ENCODE measurements at regions not wholly inside any gene's neighbourhood (a gene's known extent, or its start where the extent isn't known, plus 50 kb on each side); places are given as distances from the start of the nearest gene placed in this dataset.
"Not testable (repeated sequence)": the region's sequence is repeated elsewhere in the genome, so short reads cannot be mapped to it uniquely, and the experiment has no call there.

DNA sequence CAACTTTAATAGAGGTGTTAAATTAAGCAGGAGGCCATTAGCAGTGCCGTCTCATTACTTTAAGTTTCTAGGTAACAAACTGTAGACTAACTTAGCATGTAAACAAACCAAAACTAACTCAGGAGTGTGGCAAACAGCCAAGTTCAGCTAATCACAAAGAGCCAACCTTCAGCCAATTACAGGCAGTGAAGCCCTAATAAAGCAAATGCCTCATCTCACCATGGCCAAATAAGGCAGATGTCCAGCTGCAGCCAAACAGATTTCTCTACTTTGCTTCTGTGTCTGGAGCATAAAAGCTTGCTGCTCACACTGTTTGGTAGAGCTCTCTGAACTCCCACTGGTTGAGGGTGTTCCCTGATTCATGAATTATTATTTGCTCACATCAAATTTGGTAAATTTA lies 835.4 kb upstream of the GBE1 start:
- TF ChIP-seq, protein P1, sequence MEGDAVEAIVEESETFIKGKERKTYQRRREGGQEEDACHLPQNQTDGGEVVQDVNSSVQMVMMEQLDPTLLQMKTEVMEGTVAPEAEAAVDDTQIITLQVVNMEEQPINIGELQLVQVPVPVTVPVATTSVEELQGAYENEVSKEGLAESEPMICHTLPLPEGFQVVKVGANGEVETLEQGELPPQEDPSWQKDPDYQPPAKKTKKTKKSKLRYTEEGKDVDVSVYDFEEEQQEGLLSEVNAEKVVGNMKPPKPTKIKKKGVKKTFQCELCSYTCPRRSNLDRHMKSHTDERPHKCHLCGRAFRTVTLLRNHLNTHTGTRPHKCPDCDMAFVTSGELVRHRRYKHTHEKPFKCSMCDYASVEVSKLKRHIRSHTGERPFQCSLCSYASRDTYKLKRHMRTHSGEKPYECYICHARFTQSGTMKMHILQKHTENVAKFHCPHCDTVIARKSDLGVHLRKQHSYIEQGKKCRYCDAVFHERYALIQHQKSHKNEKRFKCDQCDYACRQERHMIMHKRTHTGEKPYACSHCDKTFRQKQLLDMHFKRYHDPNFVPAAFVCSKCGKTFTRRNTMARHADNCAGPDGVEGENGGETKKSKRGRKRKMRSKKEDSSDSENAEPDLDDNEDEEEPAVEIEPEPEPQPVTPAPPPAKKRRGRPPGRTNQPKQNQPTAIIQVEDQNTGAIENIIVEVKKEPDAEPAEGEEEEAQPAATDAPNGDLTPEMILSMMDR (IDR thresholded peaks at IDR 0.05; ENCODE audit: control insufficient read depth, extremely low read depth, insufficient read depth), result no peak
- peak; percentile 36 for DNase-seq (ENCODE audit: low read depth)
- H3K4me3 ChIP-seq (ENCODE audit: low read depth, low read length), result no peak overlapping the region

DNA sequence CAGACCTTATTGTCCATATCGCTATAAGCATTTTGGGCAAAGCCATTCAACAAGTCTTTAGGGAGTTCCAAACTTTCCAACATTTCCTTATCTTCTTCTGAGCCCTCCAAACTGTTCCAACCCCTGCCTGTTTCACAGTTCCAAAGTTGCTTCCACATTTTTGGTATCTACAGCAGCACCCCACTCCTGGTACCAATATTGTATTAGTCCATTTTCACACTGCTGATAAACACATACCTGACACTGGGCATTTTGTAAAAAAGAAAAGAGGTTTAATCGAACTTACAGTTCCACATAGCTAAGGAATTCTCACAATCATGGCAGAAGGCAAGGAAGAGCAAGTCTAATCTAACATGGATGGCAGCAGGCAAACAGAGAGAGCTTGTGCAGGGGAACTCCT lies 834.1 kb upstream of the GBE1 start:
- H3K4me3 ChIP-seq (ENCODE audit: low read depth, low read length), result no peak overlapping the region
- TF ChIP-seq, protein P1 (IDR thresholded peaks at IDR 0.05; ENCODE audit: control insufficient read depth, extremely low read depth, insufficient read depth), result no peak
- no peak for DNase-seq (ENCODE audit: low read depth)

DNA sequence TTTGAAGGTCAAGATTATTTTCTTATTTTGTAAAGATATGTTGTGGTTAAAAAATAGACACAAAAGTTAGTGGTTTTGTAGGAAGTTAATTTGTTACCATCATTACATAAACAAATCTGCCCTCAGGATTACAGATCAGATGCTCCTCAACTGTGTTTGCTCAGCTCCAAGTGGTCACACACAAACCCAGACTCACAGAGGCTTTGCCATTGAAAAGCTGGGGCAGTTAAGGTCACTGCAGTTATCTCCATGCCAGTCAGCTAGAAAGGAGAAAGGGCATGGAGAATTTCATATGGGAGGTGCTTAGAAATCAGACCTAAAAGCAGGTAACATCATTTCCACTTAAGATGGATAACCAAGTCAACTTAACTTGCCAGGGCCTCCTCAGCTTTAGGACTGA lies 825.7 kb upstream of the GBE1 start:
- DNase-seq (ENCODE audit: low read depth), result no peak
- no peak overlapping the region for H3K4me3 ChIP-seq (ENCODE audit: low read depth, low read length)
- TF ChIP-seq, protein P1 (IDR thresholded peaks at IDR 0.05; ENCODE audit: control insufficient read depth, extremely low read depth, insufficient read depth), result no peak

DNA sequence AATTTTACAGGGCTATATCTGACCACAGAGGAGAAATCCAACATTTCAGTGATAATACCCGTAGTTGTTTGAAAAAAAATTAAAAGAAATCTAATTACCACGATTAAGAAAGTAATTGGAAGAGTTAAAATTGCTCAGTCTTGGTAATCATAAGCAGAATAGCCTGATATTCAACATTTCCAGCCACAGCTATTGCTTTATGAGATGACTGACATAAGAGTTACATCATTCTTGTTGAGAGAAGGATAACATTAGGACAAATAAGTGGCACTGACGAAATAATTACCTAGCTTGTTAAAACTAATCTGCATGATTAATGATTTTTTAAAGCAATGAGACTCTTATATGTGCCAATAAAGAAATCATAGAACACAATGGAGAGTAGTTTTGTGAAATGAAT lies 825.0 kb upstream of the GBE1 start:
- TF ChIP-seq, protein P1 (IDR thresholded peaks at IDR 0.05; ENCODE audit: control insufficient read depth, extremely low read depth, insufficient read depth), result no peak
- H3K4me3 ChIP-seq (ENCODE audit: low read depth, low read length), result no peak overlapping the region
- DNase-seq (ENCODE audit: low read depth), result no peak

DNA sequence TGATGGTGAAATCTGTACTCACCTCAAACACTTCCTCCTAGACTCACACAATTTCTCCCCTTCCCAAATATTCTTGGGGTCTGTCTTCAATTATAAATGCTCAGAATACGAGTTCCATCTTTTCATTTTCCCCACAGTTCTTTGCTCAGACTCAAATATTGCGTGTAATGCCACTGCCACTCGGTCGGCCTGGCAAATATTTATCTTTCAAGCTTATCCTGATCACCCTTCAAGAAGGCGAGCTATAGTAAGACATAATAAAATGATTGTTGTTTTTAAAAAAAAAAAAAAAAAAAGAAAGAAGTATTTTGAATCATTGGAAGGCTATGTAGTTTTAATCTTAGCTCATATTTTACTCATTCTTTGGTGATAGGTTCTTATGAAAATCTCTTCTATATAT lies 824.6 kb upstream of the GBE1 start:
- DNase-seq (ENCODE audit: low read depth); H3K4me3 ChIP-seq (ENCODE audit: low read depth, low read length): not testable (repeated sequence)

DNA sequence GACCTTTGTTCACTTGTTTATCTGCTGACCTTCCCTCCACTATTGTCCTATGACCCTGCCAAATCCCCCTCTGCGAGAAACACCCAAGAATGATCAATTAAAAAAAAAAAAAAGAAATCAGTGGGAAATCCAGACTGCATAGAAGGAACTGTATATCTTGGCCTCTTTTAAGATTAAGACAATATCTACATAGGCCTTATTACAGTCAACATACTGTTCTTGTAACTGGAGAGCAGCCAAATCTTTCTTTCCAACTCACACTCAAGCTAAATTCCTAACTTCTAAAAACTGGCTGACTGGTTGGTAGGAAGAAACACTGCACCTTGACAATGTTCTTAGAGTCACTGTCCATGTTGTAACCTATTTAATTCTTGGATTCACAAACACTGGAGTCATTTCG lies 824.1 kb upstream of the GBE1 start:
- H3K4me3 ChIP-seq (ENCODE audit: low read depth, low read length); DNase-seq (ENCODE audit: low read depth): not testable (repeated sequence)

DNA sequence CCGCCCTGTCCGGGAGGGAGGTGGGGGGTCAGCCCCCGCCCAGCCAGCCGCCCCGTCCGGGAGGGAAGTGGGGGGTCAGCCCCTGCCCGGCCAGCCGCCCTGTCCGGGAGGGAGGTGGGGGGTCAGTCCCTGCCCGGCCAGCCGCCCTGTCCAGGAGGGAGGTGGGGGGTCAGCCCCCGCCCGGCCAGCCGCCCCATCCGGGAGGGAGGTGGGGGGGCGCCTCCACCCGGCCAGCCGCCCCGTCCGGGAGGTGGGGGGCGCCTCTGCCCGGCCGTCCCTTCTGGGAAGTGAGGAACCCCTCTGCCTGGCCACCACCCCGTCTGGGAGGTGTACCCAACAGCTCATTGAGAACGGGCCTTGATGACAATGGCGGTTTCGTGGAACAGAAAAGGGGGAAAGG lies 823.4 kb upstream of the GBE1 start:
- not testable (repeated sequence) for DNase-seq (ENCODE audit: low read depth); H3K4me3 ChIP-seq (ENCODE audit: low read depth, low read length)

DNA sequence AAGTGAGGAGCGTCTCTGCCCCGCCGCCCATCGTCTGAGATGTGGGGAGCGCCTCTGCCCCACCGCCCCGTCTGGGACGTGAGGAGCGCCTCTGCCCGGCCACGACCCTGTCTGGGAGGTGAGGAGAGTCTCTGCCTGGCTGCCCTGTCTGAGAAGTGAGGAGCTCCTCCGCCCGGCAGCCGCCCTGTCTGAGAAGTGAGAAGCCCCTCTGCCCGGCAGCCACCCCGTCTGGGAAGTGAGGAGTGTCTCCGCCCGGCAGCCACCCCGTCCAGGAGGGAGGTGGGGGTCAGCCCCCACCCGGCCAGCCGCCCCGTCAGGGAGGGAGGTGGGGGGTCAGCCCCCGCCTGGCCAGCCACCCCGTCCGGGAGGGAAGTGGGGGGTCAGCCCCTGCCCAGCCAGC lies 823.0 kb upstream of the GBE1 start:
- not testable (repeated sequence) for DNase-seq (ENCODE audit: low read depth)

GRCh38 chr3:82581350-82581749 lies 819.9 kb upstream of the GBE1 start:
- H3K4me3 ChIP-seq (ENCODE audit: low read depth, low read length), result no peak overlapping the region
- no peak for DNase-seq (ENCODE audit: low read depth)
- TF ChIP-seq, protein P1 (IDR thresholded peaks at IDR 0.05; ENCODE audit: control insufficient read depth, extremely low read depth, insufficient read depth), result no peak

More for the DNA sequence above, 823.0 kb upstream of the GBE1 start:
- H3K4me3 ChIP-seq (ENCODE audit: low read depth, low read length), result not testable (repeated sequence)
